HepG2 (cell line): ENCODE measurements at regions not wholly inside any gene's neighbourhood (a gene's known extent, or its start where the extent isn't known, plus 50 kb on each side); places are given as distances from the start of the nearest gene placed in this dataset.

Experiments
- ATAC-seq: fragments of 200-7000 bp; cut with Tn5 transposase; 3 replicates; pipeline ENCODE4 v1.9.1; 2020; ENCODE audit warnings: mild to moderate bottlenecking, moderate library complexity
- BruUV-seq: library from RNA; stranded (reverse); fragments of 400-500 nt; replicated peaks from 2 replicates; lab custom pipeline; 2021; lab: Mats Ljungman, UMichigan
- CTCF ChIA-PET: fragments of 300-600 bp; formaldehyde crosslinking; extraction: SDS; loops from one replicate; lab custom pipeline; 2021; ENCODE audit warnings: low total read pairs, inconsistent platforms, low intra/inter-chr PET ratio; lab: Yijun Ruan, JAX
- POLR2A ChIA-PET: fragments of 350-600 bp; sonication (Branson Sonifier 250); formaldehyde crosslinking; loops from one replicate; lab custom pipeline; 2020; ENCODE audit warnings: antibody characterized with exemption, inconsistent platforms; lab: Yijun Ruan, JAX
- DNase-seq: peaks from one replicate; pipeline ENCODE4 v3.0.0-alpha.2; 2015; ENCODE audit warnings: low spot score
- FAIRE-seq: peaks from 3 replicates; lab custom pipeline; 2011; peaks lifted over from hg19 to GRCh38; lab: Jason Lieb, UNC
- H2AFZ ChIP-seq: one replicate; pipeline ENCODE4 v1.6.1; 2011; ENCODE audit warnings: low read length, inconsistent platforms
- H3K27ac ChIP-seq: fragments of 300-600 bp; 3 replicates; pipeline ENCODE4 v1.8.0; 2011; ENCODE audit warnings: mixed run types, mild to moderate bottlenecking, mixed read lengths, low read length, inconsistent platforms; ENCODE audit not compliant: insufficient read depth; ENCODE audit errors: extremely low read length
- H3K27me3 ChIP-seq, 2 experiments: fragments of 200-600 bp in 1 of 2; 2 replicates in 1 of 2; 3 replicates in 1 of 2; pipeline versions ENCODE4 v1.6.0 to v1.8.0; 2011; ENCODE audit warnings: low read length in 2 of 2, mild to moderate bottlenecking in 2 of 2, moderate library complexity in 2 of 2, inconsistent platforms in 1 of 2; ENCODE audit not compliant: insufficient read depth in 2 of 2, control insufficient read depth in 1 of 2
- H3K36me3 ChIP-seq, 2 experiments: fragments of 200-600 bp in 1 of 2; replicated peaks in 1 of 2; 2 replicates in 1 of 2; 3 replicates in 1 of 2; pipeline versions ENCODE4 v1.5.1 to v1.8.0; 2011; ENCODE audit warnings: low read length in 2 of 2, inconsistent platforms in 1 of 2; ENCODE audit not compliant: insufficient read depth in 2 of 2, control insufficient read depth in 1 of 2
- H3K4me1 ChIP-seq: 2 replicates; pipeline ENCODE4 v1.5.1; 2012; ENCODE audit warnings: low read length, inconsistent platforms; ENCODE audit not compliant: insufficient read depth
- H3K4me2 ChIP-seq: 2 replicates; pipeline ENCODE4 v1.6.0; 2011; ENCODE audit warnings: low read depth, low read length, inconsistent platforms
- H3K4me3 ChIP-seq, 3 experiments: fragments of 200-600 bp in 1 of 3; sonication (generic), shearing (Covaris generic) in 1 of 3; replicated peaks in 1 of 3; 2 replicates each; pipeline ENCODE4 v1.5.1; 2011 to 2016; ENCODE audit warnings: low read length in 3 of 3, inconsistent platforms in 2 of 3, low read depth in 2 of 3, mild to moderate bottlenecking in 2 of 3, control low read depth in 1 of 3, mixed read lengths in 1 of 3; ENCODE audit not compliant: insufficient read depth in 1 of 3
- H3K79me2 ChIP-seq: one replicate; pipeline ENCODE4 v1.6.1; 2011; ENCODE audit warnings: low read length, inconsistent platforms; ENCODE audit not compliant: insufficient read depth
- H3K9ac ChIP-seq: 2 replicates; pipeline ENCODE4 v1.6.0; 2011; ENCODE audit warnings: mild to moderate bottlenecking, low read depth, low read length, inconsistent platforms; ENCODE audit not compliant: insufficient read depth
- H3K9me3 ChIP-seq: 2 replicates; pipeline ENCODE4 v1.5.1; 2012; ENCODE audit warnings: mild to moderate bottlenecking, low read length
- H4K20me1 ChIP-seq: 2 replicates; pipeline ENCODE4 v1.6.0; 2011; ENCODE audit warnings: inconsistent platforms, mild to moderate bottlenecking, low read length, moderate library complexity; ENCODE audit not compliant: insufficient read depth
- ATF7 ChIP-seq, 2 experiments: fragments of 450-650 bp in 1 of 2; sonication (generic) in 1 of 2; formaldehyde crosslinking in 1 of 2; IDR thresholded peaks; 2 replicates each; pipeline versions ENCODE4 v1.4.0 to v1.6.1; 2016 to 2020; ENCODE audit warnings: antibody characterized with exemption in 1 of 2, mild to moderate bottlenecking in 1 of 2, missing genetic modification reagents in 1 of 2
- ELF1 ChIP-seq: sonication (generic); formaldehyde crosslinking; IDR thresholded peaks from 2 replicates; pipeline ENCODE4 v1.4.0; 2020; ENCODE audit warnings: missing genetic modification reagents
- ZNF44 ChIP-seq: sonication (generic); formaldehyde crosslinking; IDR thresholded peaks from 2 replicates; pipeline ENCODE4 v1.5.1; 2020; ENCODE audit warnings: mild to moderate bottlenecking, missing genetic modification reagents
- ZNF510 ChIP-seq: sonication (generic); formaldehyde crosslinking; IDR thresholded peaks from 2 replicates; pipeline ENCODE4 v1.4.0; 2020; ENCODE audit warnings: low read depth, mild to moderate bottlenecking, missing genetic modification reagents
- ZNF615 ChIP-seq: sonication (generic); formaldehyde crosslinking; IDR thresholded peaks from 2 replicates; pipeline ENCODE4 v1.5.0; 2020; ENCODE audit warnings: mild to moderate bottlenecking, missing genetic modification reagents, borderline replicate concordance
- ZNF850 ChIP-seq: sonication (generic); formaldehyde crosslinking; conservative IDR thresholded peaks from 2 replicates; pipeline ENCODE4 v1.9.0; 2021; ENCODE audit warnings: mild to moderate bottlenecking, missing genetic modification reagents
- WGBS: methylation state at CpG from one replicate; pipeline ENCODE4 v1.1.6; 2017; ENCODE audit warnings: low lambda C conversion rate; 5-methylcytosine and 5-hydroxymethylcytosine counted together
- in situ Hi-C: cut with HindIII; loops from 2 replicates; pipeline ENCODE4 v1.10.0; 2017; ENCODE audit warnings: low pct_unique_long_range_greater_than_20kb; ENCODE audit not compliant: extremely low pct_ligation_motif_present
- intact Hi-C: fragments of 100-400 bp; cut with micrococcal nuclease; formaldehyde crosslinking; loops from one replicate; pipeline ENCODE4 v1.10.0; 2022; ENCODE audit not compliant: unreplicated experiment
- TF ChIP-seq, protein P1 (sequence below): sonication (generic); formaldehyde crosslinking; IDR thresholded peaks from 2 replicates; pipeline ENCODE4 v1.8.0; 2022; ENCODE audit warnings: mild to moderate bottlenecking, missing genetic modification reagents

DNA sequence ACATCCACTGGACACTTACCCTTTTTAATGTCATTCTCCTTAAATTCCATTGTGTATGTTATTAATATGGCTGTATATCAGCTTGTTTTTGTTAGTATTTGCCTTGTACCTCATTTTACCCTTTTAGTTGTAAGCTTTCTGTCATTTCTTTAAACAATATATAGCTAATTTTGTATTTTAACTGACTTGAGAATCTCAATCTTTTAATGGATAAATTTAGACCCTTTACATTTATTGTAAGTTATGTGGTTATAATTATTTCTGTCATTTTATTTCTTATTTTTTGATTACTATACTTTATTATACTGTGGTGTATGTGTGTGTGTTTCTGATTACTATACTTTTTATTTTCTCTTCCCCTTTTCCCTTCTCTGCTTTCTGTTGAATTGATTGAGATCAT is 159.0 kb upstream of the LHX5 start:
- TF ChIP-seq ZNF850 (CRISPR knock-in tag) (no peak), ATF7 (IDR thresholded peaks at IDR 0.05) (no peak), ATF7 (CRISPR knock-in tag; IDR thresholded peaks at IDR 0.05) (no peak), ELF1 (no peak), ZNF44 (CRISPR knock-in tag) (no peak)
- TF ChIP-seq, protein P1, sequence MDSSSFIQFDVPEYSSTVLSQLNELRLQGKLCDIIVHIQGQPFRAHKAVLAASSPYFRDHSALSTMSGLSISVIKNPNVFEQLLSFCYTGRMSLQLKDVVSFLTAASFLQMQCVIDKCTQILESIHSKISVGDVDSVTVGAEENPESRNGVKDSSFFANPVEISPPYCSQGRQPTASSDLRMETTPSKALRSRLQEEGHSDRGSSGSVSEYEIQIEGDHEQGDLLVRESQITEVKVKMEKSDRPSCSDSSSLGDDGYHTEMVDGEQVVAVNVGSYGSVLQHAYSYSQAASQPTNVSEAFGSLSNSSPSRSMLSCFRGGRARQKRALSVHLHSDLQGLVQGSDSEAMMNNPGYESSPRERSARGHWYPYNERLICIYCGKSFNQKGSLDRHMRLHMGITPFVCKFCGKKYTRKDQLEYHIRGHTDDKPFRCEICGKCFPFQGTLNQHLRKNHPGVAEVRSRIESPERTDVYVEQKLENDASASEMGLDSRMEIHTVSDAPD (CRISPR knock-in tag) = no peak

DNA sequence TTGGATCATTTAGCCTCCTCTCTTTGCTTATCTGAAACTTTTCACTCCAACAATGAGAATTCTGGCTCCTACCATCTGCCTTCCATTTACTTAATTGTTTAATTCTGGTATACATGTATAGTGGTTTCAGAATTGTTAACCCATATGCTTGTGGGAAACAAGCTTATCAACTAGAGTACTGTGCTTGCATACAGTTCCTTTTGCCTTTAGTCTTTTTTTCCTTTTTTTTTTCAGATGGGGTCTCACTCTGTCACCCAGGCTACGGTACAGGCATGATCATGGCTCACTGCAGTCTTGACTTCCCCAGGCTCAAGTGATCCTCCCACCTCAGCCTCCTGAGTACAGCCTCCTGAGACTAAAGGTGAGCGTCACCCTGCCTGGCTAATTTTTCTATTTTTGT is 153.8 kb upstream of the LHX5 start:
- Histone ChIP-seq H3K9ac (no peak overlapping the region), H3K4me2 (no peak overlapping the region), H4K20me1 (no peaks in the 10 kb centered on the region), H3K27ac (no peak overlapping the region), H3K4me3 (no peak overlapping the region)
- intact Hi-C loops (no loop called here), in situ Hi-C loops (no loop called here)
- 19% methylated on average over 2 of the region's 2 CpGs for WGBS
- no peak for FAIRE-seq
- peak; percentile 99; the same call in 1 of the 2 replicates for TF ChIP-seq ZNF615 (CRISPR knock-in tag)
- TF ChIP-seq ZNF510 (CRISPR knock-in tag) = no peak
- TF ChIP-seq, all 625 proteins: peak for 1
- no peak for DNase-seq
- no peaks in the 10 kb centered on the region for H3K36me3 ChIP-seq
- no peaks in the 10 kb centered on the region for H3K4me1 ChIP-seq
- POLR2A ChIA-PET = no interaction called here
- no TSS peak for BruUV-seq
- H3K9me3 ChIP-seq = peaks cover 6% of the 10 kb centered on the region; the same call in 1 of the 2 replicates
- no peaks in the 10 kb centered on the region for H3K79me2 ChIP-seq
- CTCF ChIA-PET = no interaction called here
- no peak overlapping the region for H2AFZ ChIP-seq
- H3K27me3 ChIP-seq = 0 out of 5 replicates have a peak, but pooled peaks cover 0 to 8% of the 10 kb centered on the region in 2 experiments
- no peak for ATAC-seq

More for the DNA sequence above, 159.0 kb upstream of the LHX5 start:
- DNase-seq (no peak), FAIRE-seq (no peak), ATAC-seq (no peak)
- Histone ChIP-seq H3K4me3 (no peak overlapping the region), H3K27me3 (peaks cover 2 to 5% of the 10 kb centered on the region in 2 experiments; a peak in 2 of 5 replicates), H3K4me2 (no peak overlapping the region), H3K79me2 (no peaks in the 10 kb centered on the region), H3K4me1 (no peaks in the 10 kb centered on the region), H3K36me3 (no peaks in the 10 kb centered on the region), H3K9me3 (peaks cover 4% of the 10 kb centered on the region; the same call in 1 of the 2 replicates), H3K9ac (no peak overlapping the region), H2AFZ (no peak overlapping the region), H4K20me1 (no peaks in the 10 kb centered on the region), H3K27ac (no peak overlapping the region)
- intact Hi-C loops (loop anchor here (5.0 kb wide), 1 partner anchor 118 kb away; no protein-coding TSS in a partner anchor), in situ Hi-C loops (no loop called here)
- no TSS peak for BruUV-seq
- CTCF ChIA-PET = no interaction called here
- POLR2A ChIA-PET = no interaction called here
